ENCODE measurements at regions not wholly inside any gene's neighbourhood (a gene's known extent, or its start where the extent isn't known, plus 50 kb on each side); places are given as distances from the start of the nearest gene placed in this dataset.

- Histone ChIP-seq H3K27me3 (ENCODE audit: insufficient read depth, low read length) (no peaks in the 10 kb centered on the region), H3K9me3 (ENCODE audit: low read length) (peaks cover 4% of the 10 kb centered on the region; the same call in 1 of the 2 replicates), H3K9me2 (ENCODE audit: low read depth, low read length) (no peaks in the 10 kb centered on the region), H3K36me3 (ENCODE audit: insufficient read depth, low read length) (no peaks in the 10 kb centered on the region; the same call in 1 of the 2 replicates), H3K4me1 (ENCODE audit: insufficient read depth, low read length, severe bottlenecking) (no peaks in the 10 kb centered on the region), H3K4me3 (ENCODE audit: low read depth, low read length, poor library complexity, severe bottlenecking) (no peak overlapping the region), H2AFZ (ENCODE audit: low read length) (no peak overlapping the region), H3F3A (ENCODE audit: insufficient read depth, low read length) (no peaks in the 10 kb centered on the region), H3K9ac (ENCODE audit: low read length) (no peak overlapping the region), H3K4me2 (ENCODE audit: low read length) (no peak overlapping the region), H4K20me1 (ENCODE audit: insufficient read depth, low read length) (no peaks in the 10 kb centered on the region), H3K27ac (ENCODE audit: low read depth, low read length, poor library complexity, severe bottlenecking) (no peak overlapping the region), H3K79me2 (ENCODE audit: insufficient read depth, low read length) (no peaks in the 10 kb centered on the region)
- TF ChIP-seq CTCF (IDR thresholded peaks at IDR 0.05; ENCODE audit: low read length) (no peak), EZH2 (IDR thresholded peaks at IDR 0.05; ENCODE audit: borderline replicate concordance, low read length) (no peak)
These were observed 454.5 kb upstream of the ZMIZ1 start for GRCh38 chr10:78614267-78614666.

GRCh38 chr10:78614744-78615143 lies 454.0 kb upstream of the ZMIZ1 start:
- Histone ChIP-seq H3K4me2 (ENCODE audit: low read length) (no peak overlapping the region), H3K9me2 (ENCODE audit: low read depth, low read length) (no peaks in the 10 kb centered on the region), H3F3A (ENCODE audit: insufficient read depth, low read length) (no peaks in the 10 kb centered on the region), H3K27ac (ENCODE audit: low read depth, low read length, poor library complexity, severe bottlenecking) (no peak overlapping the region), H3K4me3 (ENCODE audit: low read depth, low read length, poor library complexity, severe bottlenecking) (no peak overlapping the region), H3K4me1 (ENCODE audit: insufficient read depth, low read length, severe bottlenecking) (no peaks in the 10 kb centered on the region), H3K9me3 (ENCODE audit: low read length) (peaks cover 2% of the 10 kb centered on the region; the same call in 1 of the 2 replicates), H4K20me1 (ENCODE audit: insufficient read depth, low read length) (no peaks in the 10 kb centered on the region), H3K27me3 (ENCODE audit: insufficient read depth, low read length) (no peaks in the 10 kb centered on the region), H3K36me3 (ENCODE audit: insufficient read depth, low read length) (no peaks in the 10 kb centered on the region), H3K79me2 (ENCODE audit: insufficient read depth, low read length) (no peaks in the 10 kb centered on the region), H2AFZ (ENCODE audit: low read length) (no peak overlapping the region), H3K9ac (ENCODE audit: low read length) (no peak overlapping the region)
- TF ChIP-seq EZH2 (IDR thresholded peaks at IDR 0.05; ENCODE audit: borderline replicate concordance, low read length) (no peak), CTCF (IDR thresholded peaks at IDR 0.05; ENCODE audit: low read length) (no peak)

- H3K4me3 ChIP-seq (ENCODE audit: low read depth, low read length, poor library complexity, severe bottlenecking), result no peak overlapping the region
- no peak for TF ChIP-seq CTCF (IDR thresholded peaks at IDR 0.05; ENCODE audit: low read length)
- no peak for TF ChIP-seq EZH2 (IDR thresholded peaks at IDR 0.05; ENCODE audit: borderline replicate concordance, low read length)
- H3K9me2 ChIP-seq (ENCODE audit: low read depth, low read length), result no peaks in the 10 kb centered on the region
- H3K27me3 ChIP-seq (ENCODE audit: insufficient read depth, low read length), result no peaks in the 10 kb centered on the region
- no peaks in the 10 kb centered on the region for H3K79me2 ChIP-seq (ENCODE audit: insufficient read depth, low read length)
- no peaks in the 10 kb centered on the region for H4K20me1 ChIP-seq (ENCODE audit: insufficient read depth, low read length)
- H2AFZ ChIP-seq (ENCODE audit: low read length), result no peak overlapping the region
- no peaks in the 10 kb centered on the region for H3F3A ChIP-seq (ENCODE audit: insufficient read depth, low read length)
- H3K9ac ChIP-seq (ENCODE audit: low read length), result no peak overlapping the region
- H3K27ac ChIP-seq (ENCODE audit: low read depth, low read length, poor library complexity, severe bottlenecking), result no peak overlapping the region
- no peaks in the 10 kb centered on the region for H3K4me1 ChIP-seq (ENCODE audit: insufficient read depth, low read length, severe bottlenecking)
- no peaks in the 10 kb centered on the region for H3K9me3 ChIP-seq (ENCODE audit: low read length)
- H3K4me2 ChIP-seq (ENCODE audit: low read length), result no peak overlapping the region
- no peaks in the 10 kb centered on the region for H3K36me3 ChIP-seq (ENCODE audit: insufficient read depth, low read length)
These were observed 452.6 kb upstream of the ZMIZ1 start for GRCh38 chr10:78616125-78616695.
